ENCODE measurements at regions not wholly inside any gene's neighbourhood (a gene's known extent, or its start where the extent isn't known, plus 50 kb on each side); places are given as distances from the start of the nearest gene placed in this dataset.
A peak's percentile ranks its signal among the peaks of the same experiment; 100 is the strongest.
"Not testable (repeated sequence)": the region's sequence is repeated elsewhere in the genome, so short reads cannot be mapped to it uniquely, and the experiment has no call there.

- Histone ChIP-seq H3K36me3 (no peaks in the 10 kb centered on the region), H3K4me1 (peaks cover 13% of the 10 kb centered on the region), H3K27me3 (no peaks in the 10 kb centered on the region), H3K4me3 (ENCODE audit: low read depth, low read length) (no peak overlapping the region), H3K9me3 (no peaks in the 10 kb centered on the region)
- no peak for TF ChIP-seq CTCF (IDR thresholded peaks at IDR 0.05; ENCODE audit: low read depth, low read length)
- no peak for DNase-seq
Measured at GRCh38 chr21:39077876-39078275, 105.4 kb downstream of the PSMG1 start.

DNA sequence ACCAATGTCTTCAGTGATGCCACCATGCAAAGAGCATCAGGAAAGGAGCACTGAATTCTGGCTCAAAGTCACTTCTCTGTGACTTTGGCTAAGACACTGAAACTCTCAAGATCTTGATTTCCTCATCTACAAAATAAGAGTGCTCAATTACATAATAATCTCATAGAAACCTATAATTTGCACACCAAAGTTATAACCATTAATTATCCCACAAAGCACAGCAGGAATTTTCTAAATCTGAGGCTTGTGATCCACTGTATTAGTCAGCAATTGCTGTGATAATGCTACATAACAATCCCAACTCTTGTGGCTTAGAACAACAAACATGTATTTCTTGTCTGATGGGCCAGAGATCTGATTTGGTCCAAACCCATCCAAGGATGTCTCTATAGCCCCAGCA, 108.7 kb downstream of the PSMG1 start:
- Histone ChIP-seq H3K27me3 (no peaks in the 10 kb centered on the region), H3K36me3 (no peaks in the 10 kb centered on the region), H3K4me1 (peaks cover 13% of the 10 kb centered on the region), H3K4me3 (ENCODE audit: low read depth, low read length) (no peak overlapping the region), H3K9me3 (no peaks in the 10 kb centered on the region)
- no peak for TF ChIP-seq CTCF (IDR thresholded peaks at IDR 0.05; ENCODE audit: low read depth, low read length)
- DNase-seq: no peak

DNA sequence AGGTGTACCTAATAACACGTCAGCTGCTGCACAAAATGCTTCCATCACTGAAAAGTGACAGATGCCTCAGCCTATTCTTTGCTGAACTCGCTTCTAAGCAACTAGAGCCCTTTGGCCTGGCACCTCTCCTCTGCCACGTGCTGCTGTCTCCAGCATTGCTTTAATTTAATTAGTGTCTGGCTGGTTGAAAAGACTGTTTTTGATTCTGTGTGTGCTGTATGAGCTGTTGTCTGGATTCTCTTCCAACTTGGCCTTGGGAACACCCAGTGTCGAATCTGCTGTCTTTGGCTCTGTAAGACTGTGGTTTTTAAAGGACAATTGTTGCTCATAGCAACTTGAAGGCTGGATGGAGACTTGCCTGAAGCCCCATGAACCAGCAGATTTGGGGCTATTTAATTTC, 109.5 kb downstream of the PSMG1 start:
- Histone ChIP-seq H3K4me1 (peaks cover 13% of the 10 kb centered on the region), H3K4me3 (ENCODE audit: low read depth, low read length) (no peak overlapping the region)
- TF ChIP-seq CTCF (IDR thresholded peaks at IDR 0.05; ENCODE audit: low read depth, low read length): no peak

DNA sequence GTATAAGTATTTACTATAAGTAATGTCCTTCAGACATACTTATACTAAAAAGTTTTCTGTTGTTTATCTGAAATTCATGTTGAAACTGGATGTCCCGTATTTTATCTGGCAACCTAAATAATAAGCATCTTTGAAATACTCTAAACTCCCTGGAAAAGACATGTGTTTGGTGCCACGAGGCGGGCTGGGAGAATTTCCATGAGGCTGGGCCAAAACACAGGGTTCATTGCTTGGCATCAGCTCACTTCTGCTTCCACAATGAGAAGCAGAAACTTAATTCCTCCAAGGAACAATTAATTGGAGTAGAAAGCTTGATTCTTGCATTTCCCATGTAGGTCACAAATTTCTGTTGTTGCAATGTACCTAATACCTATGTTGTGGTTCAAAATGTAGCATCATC, 110.2 kb downstream of the PSMG1 start:
- H3K4me3 ChIP-seq (ENCODE audit: low read depth, low read length): no peak overlapping the region
- TF ChIP-seq CTCF (IDR thresholded peaks at IDR 0.05; ENCODE audit: low read depth, low read length): no peak
- no peak for DNase-seq
- H3K9me3 ChIP-seq: no peaks in the 10 kb centered on the region
- no peaks in the 10 kb centered on the region for H3K27me3 ChIP-seq
- no peaks in the 10 kb centered on the region for H3K36me3 ChIP-seq
- H3K4me1 ChIP-seq: peaks cover 13% of the 10 kb centered on the region

More for the DNA sequence above, 109.5 kb downstream of the PSMG1 start:
- no peaks in the 10 kb centered on the region for H3K27me3 ChIP-seq
- H3K9me3 ChIP-seq: no peaks in the 10 kb centered on the region
- no peaks in the 10 kb centered on the region for H3K36me3 ChIP-seq
- DNase-seq: peak; percentile 51

DNA sequence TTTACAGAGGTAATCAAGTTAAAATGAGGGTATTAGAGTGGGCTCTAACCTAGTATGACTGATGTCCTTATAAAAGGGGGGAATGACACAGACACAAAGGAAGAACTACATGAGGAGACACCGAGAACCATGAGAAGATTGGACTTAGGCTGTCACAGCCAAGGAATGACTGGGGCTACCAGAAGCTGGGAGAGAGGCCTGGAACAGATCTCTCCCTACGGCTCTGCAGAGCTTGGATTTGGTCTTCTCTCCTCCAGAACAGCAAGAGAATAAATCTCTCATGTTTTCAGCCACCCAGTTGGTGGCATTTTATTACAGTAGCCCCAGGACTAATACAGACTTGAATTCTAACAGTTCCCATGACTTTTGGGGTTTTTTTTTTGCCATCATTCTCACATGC, 110.8 kb downstream of the PSMG1 start:
- H3K4me3 ChIP-seq (ENCODE audit: low read depth, low read length): no peak overlapping the region
- H3K36me3 ChIP-seq: no peaks in the 10 kb centered on the region
- H3K4me1 ChIP-seq: peaks cover 13% of the 10 kb centered on the region
- no peak for TF ChIP-seq CTCF (IDR thresholded peaks at IDR 0.05; ENCODE audit: low read depth, low read length)
- no peaks in the 10 kb centered on the region for H3K9me3 ChIP-seq
- no peaks in the 10 kb centered on the region for H3K27me3 ChIP-seq
- DNase-seq: no peak

DNA sequence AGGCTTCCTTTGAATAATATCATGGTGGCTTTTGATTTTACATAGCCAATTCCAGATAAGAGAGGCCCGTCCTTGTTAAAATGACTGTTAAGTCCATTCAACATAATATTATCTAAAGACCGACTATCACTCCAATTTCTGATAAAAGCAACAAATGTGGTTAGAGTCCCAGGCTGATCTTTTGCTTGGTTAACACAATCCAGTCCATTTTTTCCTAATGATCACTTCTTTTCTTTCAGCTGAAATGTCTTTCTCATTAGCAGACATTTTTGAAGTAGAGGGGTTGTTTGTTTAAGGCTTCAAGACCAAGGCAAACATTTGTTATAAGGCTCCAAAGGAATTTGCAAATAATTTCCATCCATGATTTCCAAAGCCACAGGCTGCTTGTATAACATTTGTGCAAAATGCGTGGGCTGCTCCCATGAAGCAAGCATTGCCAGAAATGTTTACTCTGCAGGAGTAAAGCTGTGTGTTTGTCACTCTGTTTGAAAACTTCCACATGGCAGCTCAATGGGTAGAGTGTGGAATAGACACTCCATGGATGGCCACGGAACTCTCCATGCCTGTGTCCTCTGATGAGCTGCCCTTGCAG, 111.5 kb downstream of the PSMG1 start:
- DNase-seq: no peak
- TF ChIP-seq CTCF (IDR thresholded peaks at IDR 0.05; ENCODE audit: low read depth, low read length): no peak
- no peaks in the 10 kb centered on the region for H3K9me3 ChIP-seq
- no peaks in the 10 kb centered on the region for H3K27me3 ChIP-seq
- H3K4me3 ChIP-seq (ENCODE audit: low read depth, low read length): no peak overlapping the region
- H3K4me1 ChIP-seq: peaks cover 13% of the 10 kb centered on the region
- no peaks in the 10 kb centered on the region for H3K36me3 ChIP-seq

GRCh38 chr21:39069856-39070255, 113.4 kb downstream of the PSMG1 start:
- H3K27me3 ChIP-seq; H3K9me3 ChIP-seq; H3K36me3 ChIP-seq; DNase-seq; H3K4me3 ChIP-seq (ENCODE audit: low read depth, low read length): not testable (repeated sequence)
- H3K4me1 ChIP-seq: peaks cover 13% of the 10 kb centered on the region

All from BE2C (cell line).